ENCODE measurements at regions not wholly inside any gene's neighbourhood (a gene's known extent, or its start where the extent isn't known, plus 50 kb on each side); places are given as distances from the start of the nearest gene placed in this dataset.

DNA sequence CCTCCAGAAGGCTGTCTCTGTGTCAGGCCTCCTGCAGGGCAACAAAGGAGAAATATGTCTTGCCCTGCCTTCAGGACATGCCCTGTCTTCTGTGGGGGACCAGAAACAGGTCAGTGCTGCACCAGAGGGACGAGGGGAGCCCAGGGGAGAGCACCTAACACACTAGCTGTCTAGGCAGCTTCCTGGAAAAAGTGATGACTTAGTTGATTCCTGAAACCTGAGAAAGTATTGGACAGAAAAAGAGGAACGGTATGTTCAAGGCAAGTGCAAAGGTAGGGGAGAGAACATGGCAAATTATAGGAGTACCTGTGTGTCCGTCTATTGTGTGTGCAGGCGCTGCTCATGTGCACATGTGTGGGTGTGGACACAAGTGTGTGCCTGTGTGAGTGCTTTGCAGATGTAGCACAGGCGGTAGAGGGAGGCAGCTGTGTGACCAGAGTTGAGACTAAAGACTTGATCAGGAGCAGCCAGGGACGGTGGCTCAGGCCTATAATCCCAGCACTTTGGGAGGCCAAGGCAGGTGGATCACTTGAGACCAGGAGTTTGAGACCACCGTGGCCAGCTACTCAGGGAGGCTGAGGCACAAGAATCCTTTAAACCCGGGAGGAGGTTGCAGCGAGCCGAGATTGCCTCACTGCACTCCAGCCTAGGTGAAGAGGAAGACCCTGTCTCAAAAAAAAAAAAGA, 119.5 kb downstream of the GYPC start:
- DNase-seq = no peak

DNA sequence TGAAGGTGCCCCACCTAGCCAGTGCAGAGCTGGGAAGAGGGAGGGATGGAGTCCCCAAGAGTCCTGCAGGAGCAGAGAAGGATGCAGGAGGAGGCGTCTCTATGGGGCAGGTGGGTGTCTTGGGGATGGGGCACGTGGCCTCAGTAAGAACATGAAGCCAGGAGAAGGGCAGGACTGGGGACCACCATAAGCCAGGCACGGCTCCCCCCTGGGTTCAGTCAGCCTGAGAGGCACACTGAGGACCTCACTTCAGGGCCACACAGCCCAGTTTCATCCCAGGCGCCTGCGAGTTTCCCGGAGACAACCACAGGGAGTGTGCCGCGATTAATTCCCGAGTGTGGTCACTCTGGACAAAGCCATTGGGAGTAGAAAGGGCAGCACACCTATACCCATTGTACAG, 120.3 kb downstream of the GYPC start:
- no peak for DNase-seq

DNA sequence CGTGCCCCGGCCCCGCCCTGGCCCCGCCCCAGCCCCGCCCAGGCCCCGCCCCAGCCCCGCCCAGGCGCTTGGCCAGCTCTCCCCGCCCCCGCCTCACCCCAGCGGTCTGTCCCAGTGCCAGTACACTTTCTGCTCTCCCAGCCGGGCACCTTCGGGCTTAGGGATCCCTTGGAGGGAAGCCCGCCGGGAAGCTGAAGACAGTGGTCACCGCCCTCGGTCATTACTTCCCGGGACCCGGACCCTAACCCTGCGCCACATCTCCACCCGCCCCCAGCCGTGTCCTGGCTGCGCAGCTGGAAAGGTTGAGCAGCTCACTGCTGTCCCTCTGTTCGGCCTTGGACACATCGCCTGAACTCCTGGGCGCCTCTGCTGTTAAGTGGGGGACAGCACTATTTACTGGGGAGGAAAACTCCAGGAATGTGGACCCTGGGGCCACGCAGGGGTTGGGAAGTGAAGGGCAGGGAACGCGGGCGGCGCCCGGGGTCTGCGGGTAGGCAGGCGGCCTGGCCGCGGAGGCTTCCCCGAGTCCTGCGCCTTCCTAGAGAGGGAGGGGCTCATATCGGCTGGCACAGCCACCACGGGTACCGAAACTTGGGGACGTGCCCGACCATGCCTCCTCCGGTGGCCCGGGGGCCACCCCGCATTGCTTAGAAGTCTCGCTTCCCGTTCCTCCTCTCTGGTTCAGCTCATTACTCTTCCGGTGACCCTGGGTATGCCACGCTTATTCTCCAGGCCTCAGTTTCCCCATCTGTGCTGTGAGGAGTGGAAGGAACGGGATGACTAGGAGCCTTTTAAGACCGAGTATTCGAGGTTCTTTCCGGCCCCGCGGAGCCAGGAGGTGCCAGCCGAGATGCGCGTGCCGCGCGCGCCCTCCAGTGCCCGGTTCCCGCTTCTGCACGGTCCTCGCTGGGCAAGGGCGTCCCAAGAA, 121.0 kb downstream of the GYPC start:
- DNase-seq = no peak

DNA sequence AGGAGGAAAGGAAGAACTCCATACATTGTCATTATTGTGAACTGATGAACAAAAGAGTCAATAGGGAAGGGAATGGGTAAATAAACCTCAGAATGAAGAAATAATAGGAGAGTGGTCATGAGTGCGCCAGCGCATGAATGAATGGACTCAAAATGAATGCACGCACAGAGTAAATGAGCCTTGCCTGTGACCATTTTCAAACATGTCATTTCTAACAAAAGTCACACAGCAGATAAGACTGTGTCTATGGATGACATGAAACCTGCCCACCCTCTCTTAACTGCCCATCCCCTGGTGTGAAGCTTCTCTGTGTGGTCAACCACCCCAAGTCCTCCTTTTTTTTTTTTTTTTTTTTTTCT, 121.1 kb upstream of the TEX51 start:
- DNase-seq = no peak

DNA sequence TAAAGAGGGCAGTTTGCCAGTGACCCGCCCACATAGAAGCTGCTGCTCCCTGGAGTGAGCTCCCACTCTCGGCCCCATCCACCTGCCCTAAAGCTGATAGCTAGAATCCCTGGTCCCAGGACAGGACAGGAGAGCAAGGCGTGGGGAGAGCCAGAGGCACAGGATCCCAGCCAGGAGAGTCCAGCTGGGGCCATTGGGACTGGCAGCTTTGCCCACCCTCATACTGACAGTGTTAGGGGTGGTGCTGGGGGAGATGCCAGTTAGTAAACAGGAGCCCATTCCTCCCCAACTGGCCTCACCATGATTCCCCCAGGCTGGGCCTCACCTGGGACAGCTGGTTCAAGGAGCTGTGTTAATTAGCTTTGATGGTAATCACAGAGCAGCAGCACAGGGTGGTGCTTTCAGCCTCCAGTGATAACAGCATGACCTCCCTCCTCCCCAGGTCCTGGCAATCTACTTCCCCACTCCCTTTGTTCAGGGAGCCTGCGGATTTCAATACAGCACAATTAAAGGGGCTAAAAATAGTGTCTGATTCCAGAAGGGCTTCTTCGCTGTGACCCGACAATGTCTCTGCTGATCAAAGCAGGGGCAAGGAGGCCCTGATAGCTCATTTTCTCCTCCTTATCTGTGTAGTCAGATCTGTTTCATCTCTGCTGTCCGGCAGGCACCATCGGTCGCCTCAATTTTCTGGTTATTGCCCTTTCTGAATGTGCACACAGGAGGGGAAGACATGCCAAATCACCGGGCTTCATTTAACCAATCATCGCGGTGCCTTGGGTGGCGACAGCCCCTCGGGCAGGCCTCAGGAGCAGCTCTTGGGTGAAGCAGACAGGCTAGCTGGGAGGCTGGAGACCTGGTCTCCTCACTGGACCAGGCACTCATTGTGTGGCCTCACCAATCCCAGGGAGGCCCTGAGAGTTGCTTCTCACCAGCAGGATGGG, 119.9 kb upstream of the TEX51 start:
- DNase-seq = no peak

DNA sequence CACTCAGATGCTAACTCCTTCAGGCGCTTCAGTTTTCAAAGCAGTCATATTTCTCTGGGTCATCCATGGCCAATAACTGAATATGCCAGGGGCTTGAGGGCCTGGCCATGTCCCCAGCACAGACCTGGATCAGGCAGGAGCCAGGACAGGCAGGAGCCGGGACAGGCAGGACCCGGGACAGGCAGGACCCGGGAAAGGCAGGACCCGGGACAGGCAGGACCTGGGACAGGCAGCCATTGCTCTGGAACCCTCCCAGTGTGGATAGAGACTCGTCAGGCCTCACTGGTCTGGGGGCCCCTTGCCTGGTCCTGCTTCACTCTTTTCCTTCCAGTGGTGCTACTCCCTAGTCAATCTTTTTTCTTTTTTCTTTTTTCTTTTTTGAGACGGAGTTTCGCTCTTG, 117.5 kb upstream of the TEX51 start:
- no peak for DNase-seq

DNA sequence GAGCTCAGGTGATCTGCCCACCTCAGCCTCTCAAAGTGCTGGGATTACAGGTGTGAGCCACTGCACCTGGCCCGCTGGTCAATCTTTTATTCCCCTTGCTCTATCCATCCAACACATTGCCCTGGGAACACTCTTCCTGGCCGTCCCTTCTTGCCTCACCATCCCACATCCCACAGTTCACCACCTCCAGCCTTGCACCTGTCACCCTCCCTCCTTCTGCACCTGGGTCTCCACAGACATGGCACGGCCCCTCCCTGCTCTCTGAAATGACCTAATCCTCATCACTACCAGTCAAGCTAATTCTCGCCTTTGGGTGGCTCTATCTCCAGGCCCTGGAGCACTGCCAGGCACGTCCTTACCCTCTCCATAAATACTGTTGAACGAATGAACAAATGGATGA, 116.9 kb upstream of the TEX51 start:
- no peak for DNase-seq

DNA sequence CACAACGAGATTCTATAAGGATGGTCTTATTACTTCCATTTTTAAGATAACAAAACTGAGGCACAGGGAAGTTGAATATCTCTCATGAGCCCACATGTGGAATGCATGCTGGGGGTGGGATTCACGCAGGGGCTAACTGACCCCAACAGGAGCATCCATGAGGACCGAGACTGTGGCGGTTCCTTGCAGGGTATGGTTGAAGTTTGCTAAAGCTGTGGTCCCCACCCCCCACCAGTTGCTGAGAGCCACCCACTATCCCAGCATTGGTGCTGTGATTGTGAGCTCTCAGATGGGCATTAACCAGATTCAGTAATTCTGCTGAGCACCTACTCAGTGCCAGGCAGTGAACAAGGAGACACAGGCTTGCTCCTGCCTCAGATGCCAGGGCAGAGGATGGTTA, 116.0 kb upstream of the TEX51 start:
- no peak for DNase-seq

DNA sequence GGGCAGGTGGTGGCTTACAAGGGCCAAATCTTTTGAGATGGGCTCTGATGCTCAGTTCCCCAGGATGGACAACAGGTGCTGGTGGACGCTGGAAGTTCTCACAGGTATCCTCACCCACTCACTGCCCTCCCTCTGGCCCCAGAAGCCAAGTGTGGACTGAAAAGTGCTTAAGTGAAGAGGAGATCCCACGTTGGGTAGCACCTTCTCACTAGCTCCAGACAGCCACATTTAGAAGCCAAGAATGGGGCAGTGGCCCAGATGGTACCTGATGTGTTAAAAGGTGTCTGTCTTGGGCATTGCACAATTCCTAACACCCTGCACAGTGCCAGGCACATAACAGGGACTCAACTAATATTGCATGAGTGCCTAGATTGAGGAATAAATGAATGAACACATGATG, 115.3 kb upstream of the TEX51 start:
- no peak for DNase-seq

DNA sequence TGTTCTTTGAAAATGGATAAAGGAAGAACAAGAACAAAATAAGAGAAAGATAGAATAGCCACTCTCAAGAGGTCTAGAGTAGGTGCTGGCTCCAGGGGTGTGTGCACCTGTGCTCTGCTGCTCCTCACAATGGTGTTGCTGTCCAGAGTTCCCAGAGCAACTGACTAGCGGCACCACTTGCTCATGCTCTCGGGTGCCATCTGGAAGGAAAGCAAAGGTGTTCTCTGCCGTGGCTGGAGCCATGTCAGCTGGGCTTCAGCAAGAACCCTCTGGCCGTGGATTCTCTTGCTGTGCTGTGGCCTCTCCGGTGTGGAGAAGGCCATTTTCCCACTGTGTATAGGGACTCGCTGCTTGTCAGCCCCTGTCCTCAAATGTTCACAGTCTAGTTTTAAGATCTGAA, 114.6 kb upstream of the TEX51 start:
- no peak for DNase-seq

DNA sequence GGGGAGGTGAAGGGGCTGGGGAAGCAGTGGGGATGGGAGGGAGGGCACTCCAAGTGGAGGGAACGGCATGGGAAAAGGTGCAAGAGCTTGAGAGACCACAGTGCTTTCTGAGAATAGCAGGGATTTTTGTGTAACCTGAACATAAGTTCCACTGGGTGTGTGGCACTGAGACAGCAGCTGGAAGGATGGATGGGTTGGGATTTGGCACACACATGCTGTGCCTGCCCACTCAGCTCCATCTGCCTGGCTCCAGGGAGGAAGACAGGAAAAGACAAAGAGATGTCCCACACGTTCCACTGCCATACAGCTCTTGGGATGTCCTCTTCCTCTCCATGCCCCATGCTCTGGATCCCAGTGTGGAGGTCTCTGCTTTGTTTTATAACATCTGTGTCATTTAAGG, 114.1 kb upstream of the TEX51 start:
- no peak for DNase-seq

DNA sequence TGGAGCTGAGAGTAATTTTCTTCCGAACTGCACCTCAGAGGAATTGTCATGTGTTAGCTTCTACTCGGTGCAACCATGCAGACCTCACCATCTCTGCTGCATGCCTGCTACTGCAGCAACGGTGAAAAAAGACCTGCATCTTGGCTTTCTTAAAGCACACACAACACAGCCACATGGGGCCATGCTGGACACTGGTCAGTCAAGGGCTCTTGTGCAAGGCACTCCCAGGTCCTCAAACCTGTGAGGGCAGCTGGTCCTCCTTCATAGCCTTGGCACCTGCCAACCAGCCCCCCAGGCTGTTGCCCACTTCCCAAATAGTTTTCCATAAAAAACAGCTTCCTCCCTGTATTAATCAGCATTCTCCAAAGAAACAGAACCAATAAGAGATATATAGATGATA, 113.5 kb upstream of the TEX51 start:
- DNase-seq = no peak

DNA sequence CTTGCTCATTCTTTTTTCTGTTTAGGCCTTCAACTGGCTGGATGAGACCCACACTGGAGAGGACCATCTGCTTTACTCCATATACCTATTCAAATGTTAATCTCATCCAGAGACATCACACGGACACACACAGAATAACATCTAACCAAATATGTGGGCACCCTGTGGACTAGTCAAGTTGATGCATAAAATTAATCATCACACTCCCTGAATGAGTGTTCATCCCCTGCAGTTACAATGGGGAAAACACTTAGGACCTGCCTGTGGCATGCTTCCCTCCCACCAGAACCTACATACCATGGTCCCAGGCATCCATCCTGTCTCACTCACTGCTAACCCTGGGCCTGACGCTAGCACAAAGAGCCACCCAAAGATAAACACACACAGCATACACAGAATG, 112.8 kb upstream of the TEX51 start:
- no peak for DNase-seq

DNA sequence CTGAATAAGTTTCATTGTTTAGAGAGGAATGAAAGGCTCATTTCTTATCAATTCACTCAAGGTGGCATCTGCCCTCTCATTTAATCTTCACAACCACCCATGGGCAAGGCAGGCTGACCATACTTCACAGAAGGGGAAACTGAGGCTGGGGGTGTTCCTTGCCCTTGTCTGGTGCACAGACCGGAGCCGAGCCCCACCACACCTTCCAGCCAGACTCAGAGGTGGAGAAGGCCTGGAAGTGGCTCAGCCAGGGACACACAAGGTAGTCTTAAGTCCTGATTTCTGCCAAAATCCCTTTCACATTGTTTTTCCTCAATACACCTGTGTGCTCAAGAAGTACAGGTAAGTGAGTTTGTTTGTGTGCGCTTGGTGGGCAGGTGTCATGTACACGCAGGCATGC, 111.9 kb upstream of the TEX51 start:
- no peak for DNase-seq

DNA sequence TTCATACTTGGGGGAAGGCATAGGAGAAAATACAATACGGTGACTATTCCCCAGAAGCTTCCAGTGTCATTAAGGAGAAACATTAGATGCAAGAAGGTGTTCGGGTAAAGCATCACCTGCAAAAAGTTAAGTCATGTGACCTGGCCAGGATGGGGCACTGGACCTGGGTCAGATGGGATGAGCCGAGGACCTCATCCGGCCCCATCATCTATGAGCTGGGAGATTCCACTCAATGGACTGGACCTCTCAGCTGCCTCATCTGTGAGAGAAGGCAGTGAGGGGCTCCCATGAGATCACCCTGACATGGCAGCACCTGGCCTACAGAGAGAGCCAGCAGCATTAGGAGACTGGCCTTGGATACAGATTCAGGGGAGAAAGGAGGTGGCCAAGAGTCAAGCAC, 111.4 kb upstream of the TEX51 start:
- DNase-seq = no peak

DNA sequence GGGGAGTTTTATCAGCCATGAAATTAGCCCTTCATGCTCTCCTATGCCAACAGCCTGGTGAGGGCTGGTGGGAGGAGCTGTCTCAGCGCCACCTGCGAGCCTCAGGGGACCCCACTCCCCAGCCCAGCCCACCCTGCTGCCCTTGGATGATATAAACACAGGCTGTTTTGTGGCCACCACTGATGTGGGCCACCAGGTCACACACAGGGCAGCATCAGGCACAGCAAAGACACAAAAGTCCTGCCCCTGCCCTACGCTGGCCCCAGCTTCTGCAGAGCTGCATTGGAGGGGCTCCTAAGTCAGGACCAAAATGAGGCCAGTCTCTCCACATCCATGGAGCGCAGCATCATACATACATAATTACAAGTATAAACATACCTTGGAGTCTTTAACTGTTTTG, 110.6 kb upstream of the TEX51 start:
- DNase-seq = no peak

DNA sequence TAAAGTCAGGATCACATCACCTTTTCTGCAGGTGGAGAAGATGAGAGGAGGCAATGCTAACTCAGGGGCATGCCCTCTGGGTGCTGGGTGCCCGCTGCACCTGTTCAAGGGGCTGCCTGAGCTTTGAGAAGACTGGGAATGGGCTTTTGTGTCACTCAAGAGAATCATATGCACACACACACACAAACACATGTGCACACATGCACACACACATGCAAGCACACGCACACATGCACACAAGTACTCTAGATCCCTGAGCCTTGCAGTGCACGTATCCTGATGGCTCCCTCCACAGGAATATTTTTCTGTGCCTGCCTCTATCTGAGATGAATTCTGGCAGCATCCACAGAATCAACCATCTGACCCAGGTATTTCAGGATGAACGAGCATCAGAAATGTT, 110.0 kb upstream of the TEX51 start:
- DNase-seq = no peak

DNA sequence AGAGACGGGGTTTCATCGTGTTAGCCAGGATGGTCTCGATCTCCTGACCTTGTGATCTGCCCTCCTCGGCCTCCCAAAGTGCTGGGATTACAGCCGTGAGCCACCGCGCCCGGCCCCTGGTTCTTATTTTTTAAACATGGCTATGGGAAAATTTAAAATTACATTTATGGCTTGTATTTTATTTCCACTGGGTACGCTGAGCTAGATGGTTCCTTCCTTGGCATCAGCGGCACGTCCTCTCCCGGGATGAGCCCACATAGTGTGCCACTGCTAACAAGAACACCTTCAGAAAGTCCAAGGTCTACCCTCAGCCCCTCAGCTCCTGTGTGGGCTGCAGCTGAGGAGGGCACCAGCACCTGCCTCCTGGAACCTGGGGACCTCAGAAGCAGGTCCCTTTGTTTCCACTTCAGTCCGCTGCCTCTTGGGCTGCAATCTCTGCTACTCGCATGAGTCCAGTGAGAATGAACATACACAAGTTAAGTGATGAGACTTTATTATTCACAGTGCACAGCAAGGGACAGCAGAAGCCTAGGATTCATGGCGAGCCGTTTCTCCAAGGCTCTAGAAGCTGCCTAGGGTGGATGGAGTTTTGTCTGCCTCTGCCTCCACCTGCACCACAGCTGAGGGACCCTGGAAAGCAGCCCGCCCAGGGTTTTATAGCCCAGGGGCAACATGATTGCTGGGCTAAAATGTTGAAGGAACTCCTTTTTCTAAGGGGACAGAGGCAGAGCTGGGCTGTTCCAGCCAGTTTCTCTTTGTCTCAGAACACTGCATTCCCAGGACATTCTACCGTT, 107.5 kb upstream of the TEX51 start:
- DNase-seq = no peak

DNA sequence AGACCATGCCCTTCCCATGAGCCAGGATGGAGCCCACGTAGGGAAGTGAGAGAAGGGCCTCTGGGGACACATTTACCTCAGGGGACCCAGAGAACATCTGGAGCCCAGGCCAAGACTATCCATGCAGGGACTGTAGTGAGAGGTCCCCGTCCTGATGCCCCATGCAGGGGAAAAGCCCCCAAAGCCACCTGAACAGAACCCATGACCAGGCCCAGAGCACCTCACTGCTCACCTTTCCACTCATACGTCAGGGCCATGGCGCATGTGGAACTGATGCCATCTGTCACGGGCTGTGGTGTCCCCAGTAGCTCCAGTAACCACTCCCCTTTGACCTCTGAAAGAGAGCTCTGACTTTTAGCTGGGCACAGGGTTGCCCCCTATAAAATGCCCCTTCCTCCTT, 106.5 kb upstream of the TEX51 start:
- DNase-seq = no peak

DNA sequence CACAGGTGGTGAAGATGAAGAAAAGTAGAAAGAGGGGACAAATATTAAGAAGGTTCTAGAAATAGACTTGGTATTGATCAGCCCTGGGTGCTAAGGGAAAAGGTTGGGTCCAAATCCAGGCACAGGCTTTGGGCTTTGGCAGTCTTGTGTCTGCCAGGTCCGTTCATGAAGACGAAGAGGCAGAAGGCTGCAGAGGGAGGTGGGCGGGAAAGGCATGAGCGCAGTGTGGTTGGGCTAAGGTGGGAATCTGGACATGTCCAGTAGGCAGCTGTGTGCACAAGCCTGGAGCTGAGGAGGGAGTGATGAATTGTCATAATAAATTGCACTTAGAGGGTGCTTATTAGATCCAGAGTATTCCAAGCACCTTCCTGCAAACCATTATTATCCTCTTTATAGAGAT, 105.7 kb upstream of the TEX51 start:
- DNase-seq = no peak

DNA sequence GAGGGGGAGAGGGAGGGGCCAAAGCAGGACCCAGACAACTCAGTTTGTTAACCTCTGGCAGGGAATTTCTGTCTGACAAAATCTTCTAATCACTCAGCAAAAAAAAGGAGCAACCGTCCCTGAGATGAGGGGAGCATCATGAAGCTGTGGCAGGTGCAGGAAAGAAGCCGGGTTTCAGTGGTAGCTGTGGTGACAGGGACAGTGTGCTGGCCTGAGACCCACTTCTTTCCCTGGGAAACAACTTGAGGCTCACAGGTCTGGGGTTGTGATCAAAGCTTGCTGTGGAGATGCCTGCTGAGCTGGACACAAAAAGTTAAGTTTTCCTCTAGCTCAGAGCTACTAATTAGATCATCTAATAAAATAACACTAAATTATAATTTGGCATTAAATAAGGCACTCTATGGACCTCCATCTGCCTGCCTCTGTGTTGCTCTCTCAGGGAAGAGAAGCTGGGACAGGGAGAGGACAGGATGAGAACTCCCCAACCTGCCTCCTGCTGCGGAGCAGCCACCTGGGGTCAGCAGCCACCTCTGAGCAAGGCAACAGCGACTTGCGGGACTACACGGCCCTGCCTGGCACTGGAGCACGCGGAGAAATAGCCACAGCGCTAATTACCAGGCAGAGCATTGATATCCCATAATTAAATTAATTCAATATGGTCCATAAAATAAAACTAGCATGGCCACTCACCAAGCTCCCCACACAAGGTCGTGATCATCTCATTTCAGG, 104.6 kb upstream of the TEX51 start:
- no peak for DNase-seq

DNA sequence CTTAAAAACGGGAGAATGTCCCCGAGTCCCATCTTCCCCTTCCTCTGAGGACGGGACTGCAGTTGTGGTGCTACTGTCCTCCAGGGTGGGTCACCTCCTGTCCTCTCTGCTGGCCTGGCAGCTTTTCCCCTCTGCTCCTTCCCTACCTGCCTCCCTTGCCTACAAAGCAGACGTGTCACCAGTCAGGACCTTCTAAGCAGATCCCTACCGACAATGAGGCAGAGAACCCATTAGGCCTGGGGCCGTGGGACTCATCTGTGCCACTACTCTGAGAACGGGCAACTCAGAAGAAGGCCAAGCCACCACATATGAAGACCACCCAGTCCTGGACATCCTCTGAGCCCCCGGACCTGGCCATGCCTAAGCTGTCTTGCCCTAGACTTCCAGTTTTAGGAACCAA, 103.0 kb upstream of the TEX51 start:
- DNase-seq = no peak

Data from SIG-M5 (cell line).